RWPE2 (cell line): ENCODE measurements at regions not wholly inside any gene's neighbourhood (a gene's known extent, or its start where the extent isn't known, plus 50 kb on each side); places are given as distances from the start of the nearest gene placed in this dataset.

Source experiments
- ATAC-seq: fragments of 200-7000 bp; cut with Tn5 transposase; 3 replicates; pipeline ENCODE4 v1.9.1; 2021; ENCODE audit warnings: low read depth
- DNase-seq: peaks from one replicate; pipeline ENCODE4 v3.0.0-alpha.2; 2020; ENCODE audit warnings: low spot score
- H3K27ac ChIP-seq: fragments of 450-650 bp; 2 replicates; pipeline ENCODE4 v1.5.1; 2017; ENCODE audit warnings: mild to moderate bottlenecking; ENCODE audit not compliant: poor library complexity, severe bottlenecking
- H3K27me3 ChIP-seq: fragments of 250-450 bp; sonication (Bioruptor Pico); 2 replicates; pipeline ENCODE4 v1.5.1; 2021; ENCODE audit warnings: mild to moderate bottlenecking, moderate library complexity; ENCODE audit not compliant: insufficient read depth, poor library complexity, severe bottlenecking
- H3K36me3 ChIP-seq: fragments of 250-450 bp; sonication (Bioruptor Pico); 2 replicates; pipeline ENCODE4 v1.5.1; 2020; ENCODE audit warnings: low read depth, mild to moderate bottlenecking, moderate library complexity
- H3K4me1 ChIP-seq: fragments of 250-450 bp; sonication (Bioruptor Pico); 2 replicates; pipeline ENCODE4 v1.5.1; 2021; ENCODE audit warnings: mild to moderate bottlenecking, moderate library complexity; ENCODE audit not compliant: insufficient read depth, poor library complexity, severe bottlenecking
- H3K4me3 ChIP-seq: fragments of 250-450 bp; sonication (Bioruptor Pico); 2 replicates; pipeline ENCODE4 v1.5.1; 2021; ENCODE audit warnings: mild to moderate bottlenecking, moderate library complexity; ENCODE audit not compliant: severe bottlenecking
- H3K9me3 ChIP-seq: fragments of 250-450 bp; sonication (Bioruptor Pico); 2 replicates; pipeline ENCODE4 v1.5.1; 2021; ENCODE audit warnings: mild to moderate bottlenecking, moderate library complexity; ENCODE audit not compliant: severe bottlenecking
- TF ChIP-seq, protein P1 (sequence below): fragments of 450-650 bp; IDR thresholded peaks from one replicate; pipeline ENCODE4 v1.5.1; 2017; ENCODE audit warnings: mild to moderate bottlenecking, moderate library complexity; ENCODE audit not compliant: poor library complexity, severe bottlenecking

DNA sequence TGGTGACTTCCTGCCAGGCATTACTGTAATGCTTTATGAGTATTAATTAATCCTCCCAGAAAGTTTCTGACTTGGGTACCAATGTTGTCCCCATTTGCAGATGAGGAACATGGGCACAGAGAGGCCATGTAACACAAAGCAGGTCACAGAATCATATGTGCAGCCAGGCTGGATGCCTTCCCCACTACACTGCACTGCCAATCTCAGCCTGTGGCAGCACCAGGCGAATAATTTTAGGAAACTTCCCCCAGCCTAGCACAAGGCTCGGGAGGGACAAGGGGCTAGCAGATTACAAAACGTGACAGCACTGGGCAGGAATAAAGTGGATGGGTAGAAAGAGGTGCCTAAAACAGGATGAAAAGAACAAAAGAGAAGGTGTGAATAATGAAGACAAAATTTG, 331.7 kb upstream of the PROX1 start:
- ATAC-seq (no peak), DNase-seq (no peak)
- TF ChIP-seq, protein P1, sequence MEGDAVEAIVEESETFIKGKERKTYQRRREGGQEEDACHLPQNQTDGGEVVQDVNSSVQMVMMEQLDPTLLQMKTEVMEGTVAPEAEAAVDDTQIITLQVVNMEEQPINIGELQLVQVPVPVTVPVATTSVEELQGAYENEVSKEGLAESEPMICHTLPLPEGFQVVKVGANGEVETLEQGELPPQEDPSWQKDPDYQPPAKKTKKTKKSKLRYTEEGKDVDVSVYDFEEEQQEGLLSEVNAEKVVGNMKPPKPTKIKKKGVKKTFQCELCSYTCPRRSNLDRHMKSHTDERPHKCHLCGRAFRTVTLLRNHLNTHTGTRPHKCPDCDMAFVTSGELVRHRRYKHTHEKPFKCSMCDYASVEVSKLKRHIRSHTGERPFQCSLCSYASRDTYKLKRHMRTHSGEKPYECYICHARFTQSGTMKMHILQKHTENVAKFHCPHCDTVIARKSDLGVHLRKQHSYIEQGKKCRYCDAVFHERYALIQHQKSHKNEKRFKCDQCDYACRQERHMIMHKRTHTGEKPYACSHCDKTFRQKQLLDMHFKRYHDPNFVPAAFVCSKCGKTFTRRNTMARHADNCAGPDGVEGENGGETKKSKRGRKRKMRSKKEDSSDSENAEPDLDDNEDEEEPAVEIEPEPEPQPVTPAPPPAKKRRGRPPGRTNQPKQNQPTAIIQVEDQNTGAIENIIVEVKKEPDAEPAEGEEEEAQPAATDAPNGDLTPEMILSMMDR: no peak
- Histone ChIP-seq H3K4me3 (no peak overlapping the region), H3K27me3 (no peaks in the 10 kb centered on the region), H3K9me3 (no peaks in the 10 kb centered on the region), H3K4me1 (no peaks in the 10 kb centered on the region), H3K36me3 (no peaks in the 10 kb centered on the region), H3K27ac (no peak overlapping the region)

DNA sequence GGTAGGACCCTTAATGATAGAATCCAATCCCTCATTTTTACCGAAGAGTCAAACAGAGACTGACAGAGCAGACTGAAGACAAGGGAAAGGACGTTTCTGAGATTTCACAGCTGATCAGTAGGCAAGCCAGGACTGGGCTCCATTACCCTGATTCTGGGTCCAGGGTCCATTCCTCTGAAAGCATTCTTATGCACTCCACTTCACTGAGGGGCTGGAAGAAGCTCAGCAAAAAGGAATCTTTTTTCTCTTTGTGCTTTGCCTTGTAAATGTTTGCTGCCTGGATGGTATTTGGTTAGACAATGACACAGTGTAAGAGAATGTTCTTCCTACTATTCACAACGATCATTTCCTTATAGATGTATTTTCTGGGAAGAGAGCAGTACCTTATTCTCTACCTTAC, 331.3 kb upstream of the PROX1 start:
- TF ChIP-seq, protein P1: no peak
- no peaks in the 10 kb centered on the region for H3K4me1 ChIP-seq
- H3K4me3 ChIP-seq: no peak overlapping the region
- H3K27ac ChIP-seq: no peak overlapping the region
- no peaks in the 10 kb centered on the region for H3K9me3 ChIP-seq
- H3K36me3 ChIP-seq: no peaks in the 10 kb centered on the region
- ATAC-seq (no peak), DNase-seq (no peak)
- H3K27me3 ChIP-seq: no peaks in the 10 kb centered on the region

GRCh38 chr1:213657013-213657412, 330.8 kb upstream of the PROX1 start:
- Histone ChIP-seq H3K27me3 (no peaks in the 10 kb centered on the region), H3K27ac (no peak overlapping the region), H3K36me3 (no peaks in the 10 kb centered on the region), H3K4me1 (no peaks in the 10 kb centered on the region), H3K4me3 (no peak overlapping the region), H3K9me3 (no peaks in the 10 kb centered on the region)
- no peak for ATAC-seq
- DNase-seq: no peak
- TF ChIP-seq, protein P1: no peak

DNA sequence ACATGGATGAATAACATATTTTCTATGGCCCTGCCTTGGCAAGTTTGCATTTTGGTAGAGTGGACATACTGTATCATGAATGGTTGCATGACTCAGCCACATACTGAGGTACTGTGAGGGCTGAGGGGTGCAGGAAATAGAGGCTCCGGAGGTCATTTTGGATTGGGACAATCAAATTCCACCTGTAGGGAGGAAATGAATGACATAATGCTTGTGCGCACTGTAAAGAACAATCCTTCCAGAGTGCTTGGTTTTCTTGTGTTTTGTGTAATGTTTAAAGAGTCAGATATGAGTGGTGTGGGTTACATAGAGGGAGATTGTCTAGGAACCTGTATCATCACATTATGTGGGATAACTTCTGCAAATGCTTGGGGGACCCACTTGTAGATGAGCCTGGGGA, 329.9 kb upstream of the PROX1 start:
- H3K27me3 ChIP-seq: no peaks in the 10 kb centered on the region
- no peak overlapping the region for H3K27ac ChIP-seq
- ATAC-seq (no peak), DNase-seq (no peak)
- H3K4me1 ChIP-seq: no peaks in the 10 kb centered on the region
- H3K9me3 ChIP-seq: no peaks in the 10 kb centered on the region
- no peaks in the 10 kb centered on the region for H3K36me3 ChIP-seq
- H3K4me3 ChIP-seq: no peak overlapping the region
- TF ChIP-seq, protein P1: no peak

DNA sequence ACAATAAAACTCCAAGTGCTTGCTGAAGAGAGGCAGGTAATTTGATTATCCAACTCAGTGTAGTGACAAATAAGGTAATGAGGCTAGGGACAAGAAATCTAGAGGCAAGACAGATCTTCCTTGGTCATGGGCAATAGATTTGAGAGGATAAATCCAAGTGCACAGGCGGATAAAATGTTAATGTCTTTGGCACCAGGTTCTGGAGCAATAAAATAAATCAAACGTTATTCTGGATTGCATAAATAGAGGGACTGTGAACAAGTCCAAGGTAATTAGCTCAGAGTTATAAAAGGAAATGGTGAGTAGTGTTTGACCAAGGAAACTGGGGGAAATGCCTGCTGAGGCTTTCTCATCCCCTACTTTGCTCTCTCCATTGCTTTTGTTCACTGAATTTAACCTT, 329.3 kb upstream of the PROX1 start:
- no peaks in the 10 kb centered on the region for H3K36me3 ChIP-seq
- H3K4me3 ChIP-seq: no peak overlapping the region
- H3K9me3 ChIP-seq: no peaks in the 10 kb centered on the region
- no peak overlapping the region for H3K27ac ChIP-seq
- no peaks in the 10 kb centered on the region for H3K27me3 ChIP-seq
- TF ChIP-seq, protein P1: no peak
- no peak for ATAC-seq
- no peaks in the 10 kb centered on the region for H3K4me1 ChIP-seq
- DNase-seq: no peak
